ENCODE measurements at regions not wholly inside any gene's neighbourhood (a gene's known extent, or its start where the extent isn't known, plus 50 kb on each side); places are given as distances from the start of the nearest gene placed in this dataset.

DNA sequence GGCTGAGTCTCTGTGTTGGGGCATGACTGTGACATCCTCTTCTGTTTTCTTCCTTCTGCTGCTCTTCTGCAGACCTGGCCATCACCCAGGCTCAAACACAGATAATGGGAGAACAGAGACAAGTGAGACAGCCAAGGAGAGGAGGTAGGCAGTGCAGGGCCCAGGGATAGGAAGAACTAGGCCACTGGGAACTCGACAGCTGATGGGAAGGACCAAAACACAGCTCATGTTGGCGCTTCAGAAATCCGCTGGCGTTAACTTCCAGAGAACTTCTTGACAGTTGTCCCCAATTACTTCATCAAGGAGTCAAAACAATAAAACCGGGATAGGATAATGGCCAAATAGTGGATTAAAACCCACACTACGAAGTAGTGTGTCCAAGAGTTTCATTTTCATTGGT lies 97.0 kb upstream of the PALS2 start:
- DNase-seq (ENCODE audit: low spot score) = no peak

GRCh38 chr7:24477398-24478136 lies 95.7 kb upstream of the PALS2 start:
- DNase-seq (ENCODE audit: low spot score) = no peak

- no peak for DNase-seq (ENCODE audit: low spot score)
Measured at GRCh38 chr7:24478137-24478655, 95.1 kb upstream of the PALS2 start.

DNA sequence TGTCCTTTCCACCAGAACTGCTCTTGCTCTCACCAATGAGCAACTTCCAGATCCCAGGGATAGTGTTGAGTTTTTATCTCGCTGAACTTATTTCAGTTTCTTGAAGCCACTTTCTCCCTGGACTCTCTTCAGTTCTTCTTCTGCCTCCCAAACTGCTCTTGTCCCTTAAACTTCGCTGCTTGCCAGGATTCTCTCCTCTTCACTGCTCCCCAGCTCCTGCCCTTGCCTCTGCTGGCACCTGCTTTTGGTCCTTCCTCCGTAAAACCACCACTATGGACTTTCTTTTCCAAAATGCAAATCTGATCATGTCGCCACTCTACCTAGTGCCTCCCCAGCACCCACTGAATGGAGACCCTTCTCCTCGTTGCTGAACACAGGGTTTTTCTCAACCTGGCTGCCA lies 92.8 kb upstream of the PALS2 start:
- DNase-seq (ENCODE audit: low spot score) = no peak

GRCh38 chr7:24483804-24484203 lies 89.4 kb upstream of the PALS2 start:
- DNase-seq (ENCODE audit: low spot score) = no peak

DNA sequence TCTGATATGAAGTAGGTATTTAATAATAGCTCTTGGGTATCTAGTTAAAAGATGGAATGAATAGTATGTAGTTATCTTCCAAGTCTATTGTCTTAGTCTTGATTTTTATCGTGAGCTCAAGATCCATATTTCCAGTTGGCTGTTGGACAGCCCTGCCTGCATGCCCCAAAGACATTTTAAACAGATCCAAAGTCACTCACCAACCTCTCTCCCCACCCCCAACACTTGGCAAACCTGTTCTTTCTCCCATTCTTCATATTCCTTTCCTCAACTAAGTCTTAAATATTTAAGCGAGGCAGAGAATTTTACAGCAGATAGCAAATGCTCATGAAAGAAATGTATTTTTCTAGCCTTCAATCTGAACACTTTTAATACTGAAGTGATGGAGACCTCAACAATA lies 80.7 kb upstream of the PALS2 start:
- DNase-seq (ENCODE audit: low spot score) = no peak

DNA sequence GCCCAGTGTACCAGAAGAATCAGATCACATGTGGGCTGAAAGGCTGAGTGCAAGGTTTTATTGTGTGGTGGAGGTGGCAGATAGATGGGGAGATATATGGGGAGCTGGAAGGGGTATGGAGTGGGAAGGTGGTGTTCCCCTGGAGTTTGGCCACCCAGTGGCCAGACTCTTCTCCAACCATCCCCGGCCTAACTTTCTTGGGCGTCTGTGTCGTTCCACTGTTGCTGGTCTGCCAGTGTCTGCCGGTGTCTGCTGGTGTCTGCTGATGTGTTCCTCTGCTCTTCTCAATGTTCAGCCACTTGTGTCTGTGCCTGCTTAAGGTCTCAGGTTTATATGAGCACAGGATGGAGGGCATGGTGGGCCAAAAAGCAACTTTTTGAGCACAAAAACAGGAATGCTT lies 78.4 kb upstream of the PALS2 start:
- DNase-seq (ENCODE audit: low spot score) = no peak

GRCh38 chr7:24496036-24496435 lies 77.2 kb upstream of the PALS2 start:
- no peak for DNase-seq (ENCODE audit: low spot score)

GRCh38 chr7:24498439-24498838 lies 74.8 kb upstream of the PALS2 start:
- DNase-seq (ENCODE audit: low spot score) = no peak

GRCh38 chr7:24499871-24500270 lies 73.4 kb upstream of the PALS2 start:
- no peak for DNase-seq (ENCODE audit: low spot score)

GRCh38 chr7:24500599-24500998 lies 72.7 kb upstream of the PALS2 start:
- DNase-seq (ENCODE audit: low spot score) = no peak

DNA sequence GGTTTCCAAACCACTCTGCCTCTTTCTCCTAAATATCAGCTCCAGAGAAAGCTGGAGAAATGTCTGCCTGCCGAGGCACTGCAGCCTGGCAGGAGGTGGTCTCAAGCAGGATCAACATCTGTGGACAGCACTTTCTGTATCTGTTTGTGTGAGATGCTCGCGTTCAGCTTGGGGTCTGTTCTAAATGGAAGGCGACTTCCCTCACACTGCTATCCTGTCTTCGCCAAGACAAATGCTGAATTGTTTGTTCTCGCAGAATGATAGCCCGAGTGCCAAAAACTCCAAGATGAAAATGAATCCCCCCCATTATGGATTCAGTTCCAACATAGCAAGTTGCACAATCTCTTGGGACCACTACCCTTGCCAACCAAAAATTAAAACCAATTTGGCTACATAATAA lies 72.2 kb upstream of the PALS2 start:
- no peak for DNase-seq (ENCODE audit: low spot score)

DNA sequence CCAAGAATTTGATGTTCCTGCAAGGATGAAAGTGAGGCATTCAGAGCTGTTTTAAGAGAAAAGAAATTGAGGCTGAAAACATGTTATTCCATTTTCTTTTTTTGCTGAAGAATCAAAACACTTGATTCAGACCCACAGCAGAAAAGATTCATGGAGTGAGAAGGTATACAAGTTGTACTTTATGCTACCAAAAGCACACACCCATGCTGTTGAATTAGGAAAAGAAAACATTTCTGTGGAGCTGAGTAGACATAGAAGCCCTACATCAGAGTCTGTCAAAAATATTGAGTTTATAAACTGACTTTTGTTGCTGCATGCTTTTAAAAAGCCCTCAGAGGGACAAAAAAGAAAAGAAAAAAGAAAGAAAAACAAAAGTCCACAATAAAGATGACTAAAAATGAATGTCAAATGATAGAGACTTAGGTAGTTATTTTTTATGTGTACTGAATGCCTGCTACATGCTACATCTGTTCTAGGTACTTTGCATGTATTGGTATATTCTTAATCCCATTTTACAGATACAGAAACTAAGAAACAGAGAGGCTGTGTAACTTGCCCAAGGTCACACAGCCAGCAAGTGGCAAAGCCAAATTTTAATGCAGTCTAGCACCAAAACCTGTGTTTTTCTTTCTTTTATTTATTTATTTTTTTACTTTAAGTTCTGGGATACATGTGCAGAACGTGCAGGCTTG lies 71.7 kb upstream of the PALS2 start:
- no peak for DNase-seq (ENCODE audit: low spot score)

DNA sequence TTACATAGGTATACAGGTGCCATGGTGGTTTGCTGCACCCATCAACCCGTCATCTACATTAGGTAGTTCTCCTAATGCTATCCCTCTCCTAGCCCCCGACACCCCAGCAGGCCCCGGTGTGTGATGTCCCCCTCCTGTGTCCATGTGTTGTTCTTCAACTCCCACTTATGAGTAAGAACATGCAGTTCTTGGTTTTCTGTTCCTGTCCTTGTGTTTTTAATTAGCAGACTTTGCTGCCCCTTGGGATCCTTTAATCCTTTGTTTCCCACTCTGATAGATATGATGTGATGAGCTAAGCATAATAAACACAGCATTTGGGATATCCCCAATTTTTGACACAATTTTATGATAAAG lies 71.1 kb upstream of the PALS2 start:
- DNase-seq (ENCODE audit: low spot score) = no peak

- no peak for DNase-seq (ENCODE audit: low spot score)
Measured at GRCh38 chr7:24503506-24503905, 69.7 kb upstream of the PALS2 start.

DNA sequence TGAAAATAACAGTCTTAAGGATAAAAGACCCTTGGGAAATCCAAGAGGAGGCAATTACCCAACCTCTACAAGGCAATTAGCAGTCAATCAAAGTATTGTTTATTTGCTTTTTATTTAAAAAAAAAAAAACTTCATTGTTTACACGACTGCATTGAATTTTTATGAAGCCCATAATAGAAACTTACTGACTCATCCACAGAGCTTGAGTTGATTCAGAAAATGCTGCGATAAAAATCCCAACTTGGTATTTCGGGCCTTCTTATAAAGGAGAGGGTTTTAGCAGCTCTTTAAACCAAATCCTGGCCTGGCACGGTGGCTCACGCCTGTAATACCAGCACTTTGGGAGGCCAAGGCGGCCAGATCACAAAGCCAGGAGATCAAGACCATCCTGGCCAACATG lies 69.2 kb upstream of the PALS2 start:
- no peak for DNase-seq (ENCODE audit: low spot score)

GRCh38 chr7:24504836-24505235 lies 68.4 kb upstream of the PALS2 start:
- DNase-seq (ENCODE audit: low spot score) = no peak

DNA sequence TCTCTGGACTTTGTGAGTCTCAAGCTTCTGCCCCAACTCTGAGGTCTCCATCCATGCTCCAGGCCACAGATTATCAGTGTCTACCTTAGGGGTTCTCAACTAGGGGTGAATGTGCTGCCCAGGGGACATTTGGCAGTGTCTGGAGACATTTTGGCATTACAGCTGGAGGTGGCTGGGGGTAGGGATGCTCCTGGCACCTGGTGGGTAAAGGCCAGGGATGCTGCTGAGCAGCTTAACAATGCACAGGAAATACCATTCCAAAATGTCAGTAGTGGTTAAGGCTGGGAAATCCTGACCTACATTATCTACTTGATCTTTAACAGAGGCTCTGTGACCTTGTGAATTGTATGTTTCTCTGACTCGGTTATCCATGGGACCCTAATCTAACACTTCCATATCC lies 67.3 kb upstream of the PALS2 start:
- DNase-seq (ENCODE audit: low spot score) = no peak

DNA sequence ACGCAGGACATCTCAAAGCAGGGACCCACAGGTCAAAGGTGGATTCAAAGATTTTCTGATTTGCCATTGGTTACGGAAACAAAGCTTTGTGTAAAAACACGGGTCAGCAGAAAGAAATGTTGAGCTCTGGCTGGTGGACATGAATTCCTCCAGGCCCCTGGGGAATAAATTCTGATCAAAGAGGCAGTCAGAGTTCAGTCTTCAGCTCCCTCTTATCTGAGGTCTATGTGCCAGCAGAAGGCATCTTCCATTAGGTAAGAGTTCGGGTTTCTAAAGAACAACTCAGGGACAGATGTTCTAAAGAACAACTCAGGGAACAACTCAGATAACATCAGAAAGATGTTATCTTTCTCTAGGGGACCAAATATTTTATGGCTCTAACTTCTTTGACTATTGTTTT lies 64.9 kb upstream of the PALS2 start:
- DNase-seq (ENCODE audit: low spot score) = no peak

DNA sequence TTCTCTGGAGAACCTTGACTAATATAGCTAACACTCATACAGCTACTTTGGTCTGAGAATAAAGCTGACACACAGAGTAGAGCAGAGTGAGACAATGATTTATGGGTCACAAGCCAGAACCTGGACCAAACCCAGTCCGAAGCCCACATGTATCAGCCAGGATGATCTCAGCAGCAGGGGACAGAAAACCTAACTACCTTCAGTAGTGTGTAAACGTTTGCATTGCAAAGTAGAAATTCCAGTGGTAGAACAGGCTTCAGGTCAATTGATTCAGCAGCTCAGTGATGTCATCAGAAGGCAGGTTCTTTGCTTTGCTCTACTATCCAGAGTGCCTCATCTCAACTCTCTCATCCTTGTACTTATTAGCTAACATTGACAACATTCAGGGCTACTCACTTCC lies 62.5 kb upstream of the PALS2 start:
- DNase-seq (ENCODE audit: low spot score) = no peak

DNA sequence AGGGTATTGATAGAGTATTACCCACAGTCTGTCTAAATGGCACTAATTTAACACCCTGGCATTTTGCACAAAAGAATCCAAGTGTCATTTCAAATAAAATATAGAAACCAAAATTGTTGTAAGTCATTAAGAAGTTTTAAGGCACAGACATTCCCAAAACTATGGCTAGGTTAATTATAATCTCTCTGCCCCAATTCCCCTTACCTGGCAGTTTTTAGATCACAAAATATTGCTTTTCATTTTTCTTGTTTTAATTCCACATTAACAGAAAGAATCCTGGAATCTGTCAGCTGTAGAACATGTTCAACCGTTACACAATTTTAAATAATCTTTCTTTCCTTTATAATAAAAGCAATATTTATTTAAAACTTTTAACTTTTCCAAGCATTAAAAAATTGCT lies 56.1 kb upstream of the PALS2 start:
- DNase-seq (ENCODE audit: low spot score) = no peak

DNA sequence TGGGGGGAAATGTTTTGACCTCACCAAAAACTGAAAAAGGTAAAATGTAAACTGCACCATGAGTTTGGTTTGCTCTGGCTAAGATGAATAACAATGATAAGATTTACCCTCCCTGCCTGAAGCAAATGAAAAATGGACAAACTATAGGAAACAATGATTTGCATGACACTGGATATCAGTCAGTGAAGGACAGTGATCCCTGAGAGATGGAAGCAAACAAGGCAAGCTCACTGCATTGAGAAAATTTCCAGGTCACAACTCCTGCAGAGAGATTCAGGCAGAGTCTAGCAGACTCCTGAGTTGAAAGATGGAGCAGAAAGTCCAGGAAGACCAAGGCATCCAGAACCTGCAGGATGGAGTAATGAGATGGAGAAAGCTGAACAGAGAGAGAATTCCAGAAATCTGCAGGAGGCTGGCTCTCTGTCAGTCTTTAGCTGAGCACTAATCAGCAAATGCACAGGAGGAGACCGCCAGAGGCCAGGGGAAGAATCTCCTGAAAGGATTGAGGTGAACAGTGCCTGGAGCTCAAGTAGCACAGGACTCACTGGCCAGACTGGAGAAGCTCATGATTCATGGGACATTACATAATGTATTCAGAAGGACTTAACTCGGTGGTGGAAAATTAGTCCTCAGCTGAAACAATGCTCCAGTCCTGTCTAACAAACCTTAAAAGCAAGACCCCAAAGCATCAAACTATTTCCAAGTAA lies 51.2 kb upstream of the PALS2 start:
- no peak for DNase-seq (ENCODE audit: low spot score)

Data from CD4-positive, alpha-beta T cell treated with Interleukin-15 for 4 hours (primary cell).